ENCODE measurements at regions not wholly inside any gene's neighbourhood (a gene's known extent, or its start where the extent isn't known, plus 50 kb on each side); places are given as distances from the start of the nearest gene placed in this dataset.

DNA sequence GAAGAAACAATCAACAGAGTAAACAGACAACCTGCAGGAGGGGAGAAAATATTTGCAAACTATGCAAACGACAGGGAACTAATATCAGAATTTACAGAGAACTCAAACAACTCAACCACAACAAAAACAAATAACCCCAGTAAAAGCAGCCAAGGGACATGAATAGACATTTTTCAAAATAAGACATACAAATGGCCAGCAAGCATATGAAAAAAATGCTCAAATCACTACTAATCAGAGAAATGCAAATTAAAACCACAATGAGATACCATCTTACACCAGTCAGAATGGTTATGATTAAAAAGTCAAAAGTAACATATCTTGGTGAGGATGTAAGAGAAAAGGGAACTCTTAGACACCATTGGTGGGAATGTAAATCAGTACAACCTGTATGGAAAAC is 215.0 kb downstream of the THBS2 start:
- no peak for DNase-seq (ENCODE audit: extremely low spot score, unreplicated experiment)
- peaks cover 3% of the 10 kb centered on the region for H3K27me3 Mint-ChIP-seq
- H3K4me1 Mint-ChIP-seq (ENCODE audit: unreplicated experiment) = peaks cover 4% of the 10 kb centered on the region
- H3K27ac Mint-ChIP-seq = no peak overlapping the region
- TF ChIP-seq, protein P1, sequence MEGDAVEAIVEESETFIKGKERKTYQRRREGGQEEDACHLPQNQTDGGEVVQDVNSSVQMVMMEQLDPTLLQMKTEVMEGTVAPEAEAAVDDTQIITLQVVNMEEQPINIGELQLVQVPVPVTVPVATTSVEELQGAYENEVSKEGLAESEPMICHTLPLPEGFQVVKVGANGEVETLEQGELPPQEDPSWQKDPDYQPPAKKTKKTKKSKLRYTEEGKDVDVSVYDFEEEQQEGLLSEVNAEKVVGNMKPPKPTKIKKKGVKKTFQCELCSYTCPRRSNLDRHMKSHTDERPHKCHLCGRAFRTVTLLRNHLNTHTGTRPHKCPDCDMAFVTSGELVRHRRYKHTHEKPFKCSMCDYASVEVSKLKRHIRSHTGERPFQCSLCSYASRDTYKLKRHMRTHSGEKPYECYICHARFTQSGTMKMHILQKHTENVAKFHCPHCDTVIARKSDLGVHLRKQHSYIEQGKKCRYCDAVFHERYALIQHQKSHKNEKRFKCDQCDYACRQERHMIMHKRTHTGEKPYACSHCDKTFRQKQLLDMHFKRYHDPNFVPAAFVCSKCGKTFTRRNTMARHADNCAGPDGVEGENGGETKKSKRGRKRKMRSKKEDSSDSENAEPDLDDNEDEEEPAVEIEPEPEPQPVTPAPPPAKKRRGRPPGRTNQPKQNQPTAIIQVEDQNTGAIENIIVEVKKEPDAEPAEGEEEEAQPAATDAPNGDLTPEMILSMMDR (conservative IDR thresholded peaks at IDR 0.05) = no peak
- no peaks in the 10 kb centered on the region for H3K36me3 Mint-ChIP-seq
- H3K9me3 Mint-ChIP-seq = peaks cover 8% of the 10 kb centered on the region
- no peak overlapping the region for H3K4me3 Mint-ChIP-seq

DNA sequence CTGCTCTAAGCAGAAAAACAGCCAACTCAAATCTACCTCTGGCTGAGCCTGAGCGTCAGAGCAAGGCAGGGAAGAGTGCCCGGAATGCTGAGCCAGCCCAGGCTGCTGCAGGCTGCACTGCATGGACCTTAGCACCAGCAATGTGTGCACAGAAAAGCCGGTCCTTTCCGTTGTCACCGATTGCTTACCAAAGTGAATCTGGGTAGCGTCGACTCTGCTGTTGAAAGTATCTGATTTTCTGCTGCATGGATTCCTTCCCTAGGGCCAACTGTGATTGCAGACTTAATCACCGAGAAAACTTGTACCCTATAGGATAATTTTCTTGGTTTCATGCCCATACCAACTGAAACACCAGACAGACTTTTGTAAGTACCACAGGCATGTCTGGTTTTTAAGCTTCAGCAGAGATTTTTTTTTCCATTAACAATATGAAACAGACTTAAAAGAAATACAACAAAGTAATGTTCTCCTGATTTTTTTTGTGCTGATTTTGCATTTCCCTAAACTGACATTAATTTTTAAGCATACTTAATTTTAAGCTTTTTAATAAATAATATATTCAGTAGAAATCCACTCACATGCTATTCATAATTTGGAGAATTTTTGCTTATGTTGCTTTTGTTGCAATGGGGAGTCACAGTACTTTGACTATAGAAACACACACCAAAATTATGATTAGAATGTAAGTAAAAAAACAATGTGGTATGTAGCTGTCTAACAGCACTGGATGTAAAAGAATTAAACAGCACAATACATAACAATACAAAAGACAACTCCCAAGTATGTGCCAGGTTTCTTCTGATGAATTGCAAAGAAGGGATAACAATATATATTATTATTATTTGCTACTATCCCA is 218.0 kb downstream of the THBS2 start:
- peaks cover 12% of the 10 kb centered on the region for H3K9me3 Mint-ChIP-seq
- no peaks in the 10 kb centered on the region for H3K4me1 Mint-ChIP-seq (ENCODE audit: unreplicated experiment)
- TF ChIP-seq, protein P1 (conservative IDR thresholded peaks at IDR 0.05) = no peak
- no peaks in the 10 kb centered on the region for H3K36me3 Mint-ChIP-seq
- H3K27ac Mint-ChIP-seq = no peak overlapping the region
- H3K27me3 Mint-ChIP-seq = no peaks in the 10 kb centered on the region
- H3K4me3 Mint-ChIP-seq = no peak overlapping the region
- no peak for DNase-seq (ENCODE audit: extremely low spot score, unreplicated experiment)

DNA sequence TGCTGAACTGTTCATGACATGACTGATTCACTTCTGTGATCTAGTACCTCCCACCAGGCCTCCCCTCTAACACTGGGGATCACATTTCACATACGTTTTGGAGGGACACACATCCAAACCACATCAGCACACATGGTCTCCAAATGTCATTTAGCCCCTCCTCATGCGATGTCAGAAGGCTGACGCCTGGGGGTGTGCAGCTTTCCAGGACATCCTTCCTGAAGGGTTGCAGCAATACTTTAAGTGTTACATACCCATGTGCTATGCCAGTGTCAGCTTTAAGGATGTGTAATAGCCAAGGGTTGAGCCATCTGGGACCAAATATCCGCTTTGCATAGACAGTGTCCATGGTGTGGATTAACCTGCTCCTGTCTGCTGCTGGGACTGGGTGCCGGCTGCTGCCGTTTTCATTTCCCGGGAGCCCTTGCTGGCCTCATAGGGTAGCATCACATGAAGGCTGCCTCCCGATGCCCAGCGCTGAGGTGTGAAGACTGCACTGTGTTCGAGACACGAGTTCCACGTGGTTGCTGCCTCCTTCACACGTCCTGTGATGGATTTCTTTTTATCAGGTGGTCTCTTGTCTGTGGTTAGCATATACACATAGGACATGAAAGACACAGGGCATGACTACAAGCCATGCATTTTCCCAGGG is 219.0 kb downstream of the THBS2 start:
- H3K9me3 Mint-ChIP-seq = peaks cover 12% of the 10 kb centered on the region
- H3K36me3 Mint-ChIP-seq = no peaks in the 10 kb centered on the region
- no peak for DNase-seq (ENCODE audit: extremely low spot score, unreplicated experiment)
- H3K27ac Mint-ChIP-seq = no peak overlapping the region
- H3K27me3 Mint-ChIP-seq = no peaks in the 10 kb centered on the region
- no peak overlapping the region for H3K4me3 Mint-ChIP-seq
- TF ChIP-seq, protein P1 (conservative IDR thresholded peaks at IDR 0.05) = no peak
- no peaks in the 10 kb centered on the region for H3K4me1 Mint-ChIP-seq (ENCODE audit: unreplicated experiment)

DNA sequence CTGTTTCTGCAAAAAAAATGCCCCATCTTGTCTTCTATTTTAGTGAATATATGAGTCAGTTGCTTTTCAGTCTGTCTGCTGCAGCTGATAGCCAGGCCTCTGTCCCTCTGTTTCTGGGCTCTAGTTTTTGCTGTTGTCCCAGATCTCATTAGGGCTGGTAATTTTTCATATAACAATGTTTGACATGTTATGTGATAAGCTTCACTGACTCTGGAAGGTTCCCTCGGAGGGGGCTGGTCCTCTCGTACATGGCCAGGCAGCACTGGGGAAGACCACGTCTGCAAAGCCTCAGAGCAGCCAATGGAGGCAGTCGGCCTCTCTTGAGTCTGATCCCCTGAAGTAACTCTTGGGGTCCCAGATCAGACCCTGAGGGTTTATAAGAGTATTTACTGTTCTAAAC is 223.8 kb downstream of the THBS2 start:
- no peaks in the 10 kb centered on the region for H3K36me3 Mint-ChIP-seq
- H3K27ac Mint-ChIP-seq = no peak overlapping the region
- no peaks in the 10 kb centered on the region for H3K27me3 Mint-ChIP-seq
- TF ChIP-seq, protein P1 (conservative IDR thresholded peaks at IDR 0.05) = no peak
- no peak overlapping the region for H3K4me3 Mint-ChIP-seq
- no peaks in the 10 kb centered on the region for H3K4me1 Mint-ChIP-seq (ENCODE audit: unreplicated experiment)
- peaks cover 4% of the 10 kb centered on the region for H3K9me3 Mint-ChIP-seq
- no peak for DNase-seq (ENCODE audit: extremely low spot score, unreplicated experiment)

DNA sequence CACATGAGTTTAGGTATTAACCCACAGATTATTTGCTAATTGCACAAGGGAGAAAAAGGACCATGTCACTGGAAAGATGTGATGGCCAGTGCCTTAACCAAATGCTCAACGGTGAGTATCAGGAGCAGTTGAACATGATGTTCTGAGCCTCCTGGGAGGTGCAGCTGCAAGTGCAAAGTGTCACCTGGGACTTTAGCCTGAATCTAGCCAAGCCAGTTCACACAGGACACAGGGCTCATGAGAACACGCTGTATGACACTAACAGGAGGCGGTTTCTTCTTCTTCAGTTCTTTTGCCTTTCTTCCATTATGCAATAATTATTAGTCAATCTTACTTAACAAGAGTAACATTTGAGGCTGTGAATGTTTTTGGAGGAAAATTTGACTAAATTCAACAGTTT is 225.3 kb downstream of the THBS2 start:
- no peaks in the 10 kb centered on the region for H3K27me3 Mint-ChIP-seq
- H3K4me1 Mint-ChIP-seq (ENCODE audit: unreplicated experiment) = no peaks in the 10 kb centered on the region
- H3K4me3 Mint-ChIP-seq = no peak overlapping the region
- H3K36me3 Mint-ChIP-seq = no peaks in the 10 kb centered on the region
- TF ChIP-seq, protein P1 (conservative IDR thresholded peaks at IDR 0.05) = no peak
- DNase-seq (ENCODE audit: extremely low spot score, unreplicated experiment) = no peak
- peaks cover under 1% of the 10 kb centered on the region for H3K9me3 Mint-ChIP-seq
- no peak overlapping the region for H3K27ac Mint-ChIP-seq

Data from type B pancreatic cell (in vitro differentiated cells).